ENCODE measurements at regions not wholly inside any gene's neighbourhood (a gene's known extent, or its start where the extent isn't known, plus 50 kb on each side); places are given as distances from the start of the nearest gene placed in this dataset.

- TF ChIP-seq CTCF (IDR thresholded peaks at IDR 0.05; ENCODE audit: low read depth, low read length, missing input control) (no peak), REST (IDR thresholded peaks at IDR 0.05) (no peak), RAD21 (IDR thresholded peaks at IDR 0.05) (no peak), ZBTB33 (IDR thresholded peaks at IDR 0.05) (no peak), YY1 (IDR thresholded peaks at IDR 0.05) (no peak), SP1 (IDR thresholded peaks at IDR 0.05) (no peak), MAX (IDR thresholded peaks at IDR 0.05) (no peak), FOXA1 (IDR thresholded peaks at IDR 0.05) (no peak), EGR1 (IDR thresholded peaks at IDR 0.05; ENCODE audit: low read depth in 2 of 2) (no peak), GABPA (IDR thresholded peaks at IDR 0.05 in 1 of 2, conservative IDR thresholded peaks at IDR 0.05 in 1 of 2) (no peak), RXRA (IDR thresholded peaks at IDR 0.05) (no peak)
Measured at GRCh38 chr2:150581717-150582472, 94.4 kb upstream of the RND3 start.

All from liver (tissue), 3 donors.